ENCODE measurements at regions not wholly inside any gene's neighbourhood (a gene's known extent, or its start where the extent isn't known, plus 50 kb on each side); places are given as distances from the start of the nearest gene placed in this dataset.

- DNase-seq (ENCODE audit: low spot score): no peak
- TF ChIP-seq CTCF (IDR thresholded peaks at IDR 0.05; ENCODE audit: borderline replicate concordance, control extremely low read depth, extremely low read depth, insufficient read depth, missing control alignments): no peak
- in situ Hi-C loops (cut with MboI; ENCODE audit: low sequenced_read_pairs, unreplicated experiment): no loop called here
Observed at GRCh38 chr11:134712228-134713145, 300.4 kb upstream of the B3GAT1 start.

GRCh38 chr11:134711588-134711987 lies 299.5 kb upstream of the B3GAT1 start:
- in situ Hi-C loops (cut with MboI; ENCODE audit: low sequenced_read_pairs, unreplicated experiment): no loop called here
- TF ChIP-seq CTCF (IDR thresholded peaks at IDR 0.05; ENCODE audit: borderline replicate concordance, control extremely low read depth, extremely low read depth, insufficient read depth, missing control alignments): no peak

GRCh38 chr11:134710861-134711407 lies 298.9 kb upstream of the B3GAT1 start:
- in situ Hi-C loops (cut with MboI; ENCODE audit: low sequenced_read_pairs, unreplicated experiment): no loop called here
- no peak for TF ChIP-seq CTCF (IDR thresholded peaks at IDR 0.05; ENCODE audit: borderline replicate concordance, control extremely low read depth, extremely low read depth, insufficient read depth, missing control alignments)
- no peak for DNase-seq (ENCODE audit: low spot score)

More at GRCh38 chr11:134711588-134711987, 299.5 kb upstream of the B3GAT1 start:
- DNase-seq (ENCODE audit: low spot score): no peak

GRCh38 chr11:134705858-134706257 lies 293.8 kb upstream of the B3GAT1 start:
- TF ChIP-seq CTCF (IDR thresholded peaks at IDR 0.05; ENCODE audit: borderline replicate concordance, control extremely low read depth, extremely low read depth, insufficient read depth, missing control alignments): no peak
- no peak for DNase-seq (ENCODE audit: low spot score)
- in situ Hi-C loops (cut with MboI; ENCODE audit: low sequenced_read_pairs, unreplicated experiment): no loop called here

- no peak for DNase-seq (ENCODE audit: low spot score)
- in situ Hi-C loops (cut with MboI; ENCODE audit: low sequenced_read_pairs, unreplicated experiment): no loop called here
- no peak for TF ChIP-seq CTCF (IDR thresholded peaks at IDR 0.05; ENCODE audit: borderline replicate concordance, control extremely low read depth, extremely low read depth, insufficient read depth, missing control alignments)
Observed at GRCh38 chr11:134702827-134703226, 290.8 kb upstream of the B3GAT1 start.

GRCh38 chr11:134701564-134702165 lies 289.6 kb upstream of the B3GAT1 start:
- no peak for TF ChIP-seq CTCF (IDR thresholded peaks at IDR 0.05; ENCODE audit: borderline replicate concordance, control extremely low read depth, extremely low read depth, insufficient read depth, missing control alignments)
- in situ Hi-C loops (cut with MboI; ENCODE audit: low sequenced_read_pairs, unreplicated experiment): no loop called here
- DNase-seq (ENCODE audit: low spot score): no peak

All from GM13976 (cell line).